Fibroblast of lung (primary cell): ENCODE measurements at regions not wholly inside any gene's neighbourhood (a gene's known extent, or its start where the extent isn't known, plus 50 kb on each side); places are given as distances from the start of the nearest gene placed in this dataset.

ENCODE experiments used
- DNase-seq, 2 donors: peaks; one replicate each; pipeline versions ENCODE4 v3.0.0 to v3.0.0-alpha.2; 2010; ENCODE audit warnings: low read depth in 2 of 2
- H2AFZ ChIP-seq: 2 replicates; pipeline ENCODE4 v1.5.1; 2012; ENCODE audit warnings: low read length, control low read depth, inconsistent platforms
- H3K27ac ChIP-seq: 2 replicates; pipeline ENCODE4 v1.5.1; 2011; ENCODE audit warnings: low read length, control low read depth; ENCODE audit not compliant: insufficient read depth
- H3K27me3 ChIP-seq: 2 replicates; pipeline ENCODE4 v1.5.1; 2011; ENCODE audit warnings: mild to moderate bottlenecking, low read length; ENCODE audit not compliant: control insufficient read depth, insufficient read depth
- H3K36me3 ChIP-seq: 2 replicates; pipeline ENCODE4 v1.5.1; 2011; ENCODE audit warnings: low read length; ENCODE audit not compliant: control insufficient read depth, insufficient read depth
- H3K4me1 ChIP-seq: 2 replicates; pipeline ENCODE4 v1.5.1; 2011; ENCODE audit warnings: low read length; ENCODE audit not compliant: control insufficient read depth, insufficient read depth; ENCODE audit errors: extremely low read depth
- H3K4me2 ChIP-seq: 2 replicates; pipeline ENCODE4 v1.5.1; 2011; ENCODE audit warnings: low read length, control low read depth; ENCODE audit not compliant: insufficient read depth; ENCODE audit errors: extremely low read depth
- H3K4me3 ChIP-seq, 4 experiments: fragments of 200-600 bp in 1 of 4; sonication (generic) in 1 of 4; replicated peaks in 1 of 4; 2 replicates each; pipeline ENCODE4 v1.5.1; 2011 to 2016; ENCODE audit warnings: low read length in 4 of 4, low read depth in 3 of 4, mild to moderate bottlenecking in 3 of 4, control low read depth in 2 of 4, inconsistent platforms in 1 of 4, mixed read lengths in 1 of 4; ENCODE audit not compliant: insufficient read depth in 1 of 4; ENCODE audit errors: control extremely low read depth in 1 of 4
- H3K79me2 ChIP-seq: 2 replicates; pipeline ENCODE4 v1.5.1; 2012; ENCODE audit warnings: mild to moderate bottlenecking, low read length, inconsistent platforms; ENCODE audit not compliant: control insufficient read depth, insufficient read depth
- H3K9ac ChIP-seq: 2 replicates; pipeline ENCODE4 v1.5.1; 2011; ENCODE audit warnings: mild to moderate bottlenecking, low read length, control low read depth; ENCODE audit not compliant: insufficient read depth
- H3K9me3 ChIP-seq: 2 replicates; pipeline ENCODE4 v1.5.1; 2012; ENCODE audit warnings: low read depth, low read length; ENCODE audit not compliant: control insufficient read depth, insufficient read depth
- H4K20me1 ChIP-seq: 2 replicates; pipeline ENCODE4 v1.5.1; 2011; ENCODE audit warnings: low read length; ENCODE audit not compliant: control insufficient read depth, insufficient read depth; ENCODE audit errors: extremely low read depth
- EZH2 ChIP-seq: IDR thresholded peaks from 2 replicates; pipeline ENCODE4 v1.5.1; 2012; ENCODE audit warnings: low read length, control low read depth, mild to moderate bottlenecking; ENCODE audit errors: missing control alignments
- TF ChIP-seq, protein P1 (sequence below), 2 donors: IDR thresholded peaks in 1 of 2; conservative IDR thresholded peaks in 1 of 2; 1 replicate in 1 of 2; 2 replicates in 1 of 2; pipeline ENCODE4 v1.5.1; 2011 to 2012; ENCODE audit warnings: low read length in 2 of 2, control low read depth in 1 of 2, inconsistent platforms in 1 of 2, low read depth in 1 of 2, mild to moderate bottlenecking in 1 of 2

GRCh38 chr3:176714034-176714433 is 483.2 kb downstream of the TBL1XR1 start:
- no peak overlapping the region for H3K4me3 ChIP-seq
- H2AFZ ChIP-seq, result no peak overlapping the region
- no peaks in the 10 kb centered on the region for H3K36me3 ChIP-seq
- no peaks in the 10 kb centered on the region for H3K27me3 ChIP-seq
- TF ChIP-seq EZH2, result no peak
- TF ChIP-seq, protein P1, sequence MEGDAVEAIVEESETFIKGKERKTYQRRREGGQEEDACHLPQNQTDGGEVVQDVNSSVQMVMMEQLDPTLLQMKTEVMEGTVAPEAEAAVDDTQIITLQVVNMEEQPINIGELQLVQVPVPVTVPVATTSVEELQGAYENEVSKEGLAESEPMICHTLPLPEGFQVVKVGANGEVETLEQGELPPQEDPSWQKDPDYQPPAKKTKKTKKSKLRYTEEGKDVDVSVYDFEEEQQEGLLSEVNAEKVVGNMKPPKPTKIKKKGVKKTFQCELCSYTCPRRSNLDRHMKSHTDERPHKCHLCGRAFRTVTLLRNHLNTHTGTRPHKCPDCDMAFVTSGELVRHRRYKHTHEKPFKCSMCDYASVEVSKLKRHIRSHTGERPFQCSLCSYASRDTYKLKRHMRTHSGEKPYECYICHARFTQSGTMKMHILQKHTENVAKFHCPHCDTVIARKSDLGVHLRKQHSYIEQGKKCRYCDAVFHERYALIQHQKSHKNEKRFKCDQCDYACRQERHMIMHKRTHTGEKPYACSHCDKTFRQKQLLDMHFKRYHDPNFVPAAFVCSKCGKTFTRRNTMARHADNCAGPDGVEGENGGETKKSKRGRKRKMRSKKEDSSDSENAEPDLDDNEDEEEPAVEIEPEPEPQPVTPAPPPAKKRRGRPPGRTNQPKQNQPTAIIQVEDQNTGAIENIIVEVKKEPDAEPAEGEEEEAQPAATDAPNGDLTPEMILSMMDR (conservative IDR thresholded peaks at IDR 0.05 in 1 of 2, IDR thresholded peaks at IDR 0.05 in 1 of 2; ENCODE audit: low read depth in 1 of 2, low read length in 2 of 2), result no peak
- no peaks in the 10 kb centered on the region for H3K4me1 ChIP-seq
- no peak overlapping the region for H3K9ac ChIP-seq
- no peaks in the 10 kb centered on the region for H3K9me3 ChIP-seq
- no peaks in the 10 kb centered on the region for H3K79me2 ChIP-seq
- H4K20me1 ChIP-seq, result no peaks in the 10 kb centered on the region
- H3K4me2 ChIP-seq, result no peak overlapping the region
- H3K27ac ChIP-seq, result no peak overlapping the region
- DNase-seq, result no peak

DNA sequence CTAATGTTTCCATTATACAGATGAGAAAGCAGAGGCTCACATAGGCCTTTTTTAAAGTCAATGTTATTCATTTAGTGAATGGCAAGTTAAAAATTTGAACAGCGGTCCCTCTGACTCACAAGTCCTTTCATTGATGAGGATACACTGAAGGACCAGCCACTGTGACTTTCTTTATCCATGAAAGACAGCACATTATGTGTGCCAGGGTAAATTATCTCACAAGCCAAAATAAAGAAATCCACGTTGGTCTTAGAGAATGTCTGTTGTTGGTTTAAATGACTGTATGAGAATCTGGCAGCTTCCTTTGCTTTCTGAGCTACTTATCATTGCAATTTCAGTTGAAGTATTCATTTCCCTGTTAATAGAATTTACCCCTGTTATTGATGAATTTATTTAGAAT is 485.1 kb downstream of the TBL1XR1 start:
- Histone ChIP-seq H3K4me3 (no peak overlapping the region), H3K4me1 (no peaks in the 10 kb centered on the region), H3K9me3 (no peaks in the 10 kb centered on the region), H3K79me2 (no peaks in the 10 kb centered on the region), H3K36me3 (no peaks in the 10 kb centered on the region), H2AFZ (no peak overlapping the region), H4K20me1 (no peaks in the 10 kb centered on the region), H3K27me3 (no peaks in the 10 kb centered on the region), H3K27ac (no peak overlapping the region), H3K4me2 (no peak overlapping the region), H3K9ac (no peak overlapping the region)
- TF ChIP-seq EZH2, result no peak
- TF ChIP-seq, protein P1 (conservative IDR thresholded peaks at IDR 0.05 in 1 of 2, IDR thresholded peaks at IDR 0.05 in 1 of 2; ENCODE audit: low read depth in 1 of 2, low read length in 2 of 2), result no peak
- peak in 1 of 2 donors; percentile 14 for DNase-seq

DNA sequence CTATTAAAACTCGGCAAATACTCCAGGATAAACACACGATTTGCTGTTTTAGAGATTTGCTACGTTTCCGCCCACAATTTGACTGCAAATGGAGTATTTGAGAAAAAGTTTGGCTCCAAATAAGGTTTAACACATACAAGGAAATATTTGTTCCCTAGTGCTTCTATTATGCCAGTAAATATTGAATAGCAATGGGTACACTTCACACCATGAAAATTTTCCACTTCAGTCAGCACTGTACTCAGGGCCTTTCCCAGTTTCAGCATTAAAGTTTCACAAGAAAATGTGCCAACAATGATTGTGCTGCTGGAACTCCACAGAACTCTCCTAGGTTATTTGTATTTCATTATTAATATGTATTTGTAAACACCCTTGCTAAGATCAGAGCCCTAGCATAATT is 498.0 kb downstream of the TBL1XR1 start:
- H3K4me2 ChIP-seq, result no peak overlapping the region
- no peaks in the 10 kb centered on the region for H4K20me1 ChIP-seq
- no peaks in the 10 kb centered on the region for H3K9me3 ChIP-seq
- H3K4me3 ChIP-seq, result no peak overlapping the region
- H3K79me2 ChIP-seq, result no peaks in the 10 kb centered on the region
- H3K27ac ChIP-seq, result no peak overlapping the region
- no peaks in the 10 kb centered on the region for H3K36me3 ChIP-seq
- H3K9ac ChIP-seq, result no peak overlapping the region
- H3K27me3 ChIP-seq, result no peaks in the 10 kb centered on the region
- no peak for TF ChIP-seq EZH2
- TF ChIP-seq, protein P1 (conservative IDR thresholded peaks at IDR 0.05 in 1 of 2, IDR thresholded peaks at IDR 0.05 in 1 of 2; ENCODE audit: low read depth in 1 of 2, low read length in 2 of 2), result no peak
- H3K4me1 ChIP-seq, result no peaks in the 10 kb centered on the region
- no peak for DNase-seq
- H2AFZ ChIP-seq, result no peak overlapping the region
